Keratinocyte (primary cell): ENCODE measurements at regions not wholly inside any gene's neighbourhood (a gene's known extent, or its start where the extent isn't known, plus 50 kb on each side); places are given as distances from the start of the nearest gene placed in this dataset.

Experiments used
- DNase-seq: peaks from one replicate; pipeline ENCODE4 v3.0.0-alpha.2; 2011; ENCODE audit warnings: low read depth, missing footprints, low spot score
- FAIRE-seq: peaks from 2 replicates; lab custom pipeline; 2011; peaks lifted over from hg19 to GRCh38; lab: Jason Lieb, UNC
- H2AFZ ChIP-seq: 2 replicates; pipeline ENCODE4 v1.6.0; 2012; ENCODE audit warnings: low read length, control low read depth, inconsistent platforms; ENCODE audit not compliant: control insufficient read depth
- H3K27ac ChIP-seq: 2 replicates; pipeline ENCODE4 v1.5.1; 2011; ENCODE audit warnings: low read length; ENCODE audit not compliant: control insufficient read depth, insufficient read depth
- H3K27me3 ChIP-seq: 3 replicates; pipeline ENCODE4 v1.6.0; 2011; ENCODE audit warnings: low read length; ENCODE audit not compliant: control insufficient read depth, insufficient read depth; ENCODE audit errors: extremely low read depth
- H3K36me3 ChIP-seq, 2 experiments: 2 replicates in 1 of 2; 3 replicates in 1 of 2; pipeline ENCODE4 v1.5.1; 2011; ENCODE audit warnings: low read length in 2 of 2, mild to moderate bottlenecking in 1 of 2; ENCODE audit not compliant: control insufficient read depth in 2 of 2, insufficient read depth in 2 of 2; ENCODE audit errors: extremely low read depth in 1 of 2
- H3K4me1 ChIP-seq: 3 replicates; pipeline ENCODE4 v1.5.1; 2011; ENCODE audit warnings: low read length; ENCODE audit not compliant: control insufficient read depth, insufficient read depth; ENCODE audit errors: extremely low read depth
- H3K4me2 ChIP-seq: 3 replicates; pipeline ENCODE4 v1.6.0; 2011; ENCODE audit warnings: low read depth, low read length; ENCODE audit not compliant: control insufficient read depth, insufficient read depth; ENCODE audit errors: extremely low read depth
- H3K4me3 ChIP-seq, 3 experiments: fragments of 200-600 bp in 1 of 3; sonication (generic) in 1 of 3; 2 replicates in 2 of 3; 3 replicates in 1 of 3; pipeline ENCODE4 v1.5.1; 2011 to 2016; ENCODE audit warnings: low read length in 3 of 3, mild to moderate bottlenecking in 3 of 3, control low read depth in 2 of 3, inconsistent platforms in 1 of 3, low read depth in 1 of 3, mixed read lengths in 1 of 3, mixed run types in 1 of 3, moderate library complexity in 1 of 3; ENCODE audit not compliant: control insufficient read depth in 2 of 3, insufficient read depth in 2 of 3; ENCODE audit errors: extremely low read depth in 1 of 3
- H3K79me2 ChIP-seq: 2 replicates; pipeline ENCODE4 v1.6.0; 2012; ENCODE audit warnings: low read length; ENCODE audit not compliant: control insufficient read depth, insufficient read depth
- H3K9ac ChIP-seq: 3 replicates; pipeline ENCODE4 v1.6.0; 2011; ENCODE audit warnings: low read length; ENCODE audit not compliant: control insufficient read depth, insufficient read depth; ENCODE audit errors: extremely low read depth
- H3K9me1 ChIP-seq: 3 replicates; pipeline ENCODE4 v1.6.0; 2011; ENCODE audit warnings: low read length; ENCODE audit not compliant: control insufficient read depth, insufficient read depth; ENCODE audit errors: extremely low read depth
- H3K9me3 ChIP-seq: 2 replicates; pipeline ENCODE4 v1.5.1; 2012; ENCODE audit warnings: low read depth, low read length; ENCODE audit not compliant: control insufficient read depth
- H4K20me1 ChIP-seq: 3 replicates; pipeline ENCODE4 v1.6.0; 2011; ENCODE audit warnings: low read length; ENCODE audit not compliant: control insufficient read depth, insufficient read depth; ENCODE audit errors: extremely low read depth
- EZH2 ChIP-seq: IDR thresholded peaks from one replicate; pipeline ENCODE4 v1.6.1; 2012; ENCODE audit warnings: inconsistent platforms, mild to moderate bottlenecking, low read length, moderate library complexity
- dilution Hi-C: fragments of 300-500 bp; cut with MboI; formaldehyde crosslinking; loops from one replicate; pipeline ENCODE4 v1.7.0; 2020; ENCODE audit warnings: low sequenced_read_pairs; ENCODE audit not compliant: extremely low pct_ligation_motif_present
- TF ChIP-seq, protein P1 (sequence below), 3 experiments: IDR thresholded peaks in 1 of 3; conservative IDR thresholded peaks in 1 of 3; optimal IDR thresholded peaks in 1 of 3; 2 replicates in 2 of 3; 3 replicates in 1 of 3; pipeline versions ENCODE3 to v1.5.1; 2011; ENCODE audit warnings: low read length in 3 of 3, mild to moderate bottlenecking in 3 of 3, moderate library complexity in 2 of 3, control low read depth in 1 of 3, inconsistent platforms in 1 of 3; ENCODE audit not compliant: insufficient read depth in 2 of 3; ENCODE audit errors: extremely low read depth in 1 of 3

DNA sequence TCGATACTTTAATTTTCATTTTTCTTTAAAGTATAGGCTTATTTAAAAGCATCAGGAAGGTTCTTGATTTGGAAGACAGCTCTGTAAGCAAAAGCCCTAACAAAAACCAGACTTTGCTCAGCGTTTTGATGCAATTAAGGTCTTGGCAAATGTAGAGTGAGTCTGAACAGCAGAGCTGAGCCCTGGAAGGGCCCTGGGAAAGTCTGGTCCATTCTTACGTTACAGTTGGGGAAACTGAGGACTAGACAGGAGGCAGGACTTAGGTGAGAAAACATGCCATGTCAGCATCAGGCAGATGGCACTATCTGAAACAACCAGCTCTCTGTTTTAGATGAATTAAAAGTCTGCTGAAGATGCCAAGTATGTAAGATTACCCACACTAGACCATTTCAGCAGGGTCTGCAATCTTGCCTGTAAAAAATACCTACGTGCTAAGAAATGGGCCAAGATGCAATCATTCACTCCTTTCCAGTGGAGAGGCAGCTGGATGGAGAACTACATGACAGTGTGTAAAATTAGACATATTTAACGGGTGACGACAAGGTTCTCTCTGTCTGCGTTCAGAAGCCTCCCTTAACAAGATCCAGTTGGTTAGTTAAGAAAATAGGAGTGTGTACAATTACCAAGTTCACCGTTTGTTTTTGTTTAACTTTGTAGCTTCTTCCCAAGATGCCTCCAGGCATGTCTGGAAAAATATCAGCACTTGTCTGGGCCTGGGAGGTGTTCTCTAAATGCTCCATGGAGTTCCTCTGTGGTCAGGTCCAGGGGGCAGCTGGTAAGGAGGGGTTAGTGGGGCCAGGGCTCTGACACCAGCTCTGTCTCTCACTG is 502.3 kb upstream of the ZMIZ1 start:
- no peaks in the 10 kb centered on the region for H3K9me1 ChIP-seq
- no peaks in the 10 kb centered on the region for H3K79me2 ChIP-seq
- H3K4me3 ChIP-seq: no peak overlapping the region
- H3K27me3 ChIP-seq: peaks cover 10% of the 10 kb centered on the region
- no peaks in the 10 kb centered on the region for H3K36me3 ChIP-seq
- no peak overlapping the region for H3K27ac ChIP-seq
- H4K20me1 ChIP-seq: no peaks in the 10 kb centered on the region
- DNase-seq (no peak), FAIRE-seq (no peak)
- dilution Hi-C loops: no loop called here
- no peaks in the 10 kb centered on the region for H3K9me3 ChIP-seq
- H2AFZ ChIP-seq: no peak overlapping the region
- no peak overlapping the region for H3K4me2 ChIP-seq
- no peaks in the 10 kb centered on the region for H3K4me1 ChIP-seq
- TF ChIP-seq, protein P1, sequence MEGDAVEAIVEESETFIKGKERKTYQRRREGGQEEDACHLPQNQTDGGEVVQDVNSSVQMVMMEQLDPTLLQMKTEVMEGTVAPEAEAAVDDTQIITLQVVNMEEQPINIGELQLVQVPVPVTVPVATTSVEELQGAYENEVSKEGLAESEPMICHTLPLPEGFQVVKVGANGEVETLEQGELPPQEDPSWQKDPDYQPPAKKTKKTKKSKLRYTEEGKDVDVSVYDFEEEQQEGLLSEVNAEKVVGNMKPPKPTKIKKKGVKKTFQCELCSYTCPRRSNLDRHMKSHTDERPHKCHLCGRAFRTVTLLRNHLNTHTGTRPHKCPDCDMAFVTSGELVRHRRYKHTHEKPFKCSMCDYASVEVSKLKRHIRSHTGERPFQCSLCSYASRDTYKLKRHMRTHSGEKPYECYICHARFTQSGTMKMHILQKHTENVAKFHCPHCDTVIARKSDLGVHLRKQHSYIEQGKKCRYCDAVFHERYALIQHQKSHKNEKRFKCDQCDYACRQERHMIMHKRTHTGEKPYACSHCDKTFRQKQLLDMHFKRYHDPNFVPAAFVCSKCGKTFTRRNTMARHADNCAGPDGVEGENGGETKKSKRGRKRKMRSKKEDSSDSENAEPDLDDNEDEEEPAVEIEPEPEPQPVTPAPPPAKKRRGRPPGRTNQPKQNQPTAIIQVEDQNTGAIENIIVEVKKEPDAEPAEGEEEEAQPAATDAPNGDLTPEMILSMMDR (optimal IDR thresholded peaks at IDR 0.05 in 1 of 3, IDR thresholded peaks at IDR 0.05 in 1 of 3, conservative IDR thresholded peaks at IDR 0.05 in 1 of 3; ENCODE audit: extremely low read depth in 1 of 3, insufficient read depth in 2 of 3, low read length in 3 of 3): no peak
- no peak for TF ChIP-seq EZH2
- no peak overlapping the region for H3K9ac ChIP-seq

DNA sequence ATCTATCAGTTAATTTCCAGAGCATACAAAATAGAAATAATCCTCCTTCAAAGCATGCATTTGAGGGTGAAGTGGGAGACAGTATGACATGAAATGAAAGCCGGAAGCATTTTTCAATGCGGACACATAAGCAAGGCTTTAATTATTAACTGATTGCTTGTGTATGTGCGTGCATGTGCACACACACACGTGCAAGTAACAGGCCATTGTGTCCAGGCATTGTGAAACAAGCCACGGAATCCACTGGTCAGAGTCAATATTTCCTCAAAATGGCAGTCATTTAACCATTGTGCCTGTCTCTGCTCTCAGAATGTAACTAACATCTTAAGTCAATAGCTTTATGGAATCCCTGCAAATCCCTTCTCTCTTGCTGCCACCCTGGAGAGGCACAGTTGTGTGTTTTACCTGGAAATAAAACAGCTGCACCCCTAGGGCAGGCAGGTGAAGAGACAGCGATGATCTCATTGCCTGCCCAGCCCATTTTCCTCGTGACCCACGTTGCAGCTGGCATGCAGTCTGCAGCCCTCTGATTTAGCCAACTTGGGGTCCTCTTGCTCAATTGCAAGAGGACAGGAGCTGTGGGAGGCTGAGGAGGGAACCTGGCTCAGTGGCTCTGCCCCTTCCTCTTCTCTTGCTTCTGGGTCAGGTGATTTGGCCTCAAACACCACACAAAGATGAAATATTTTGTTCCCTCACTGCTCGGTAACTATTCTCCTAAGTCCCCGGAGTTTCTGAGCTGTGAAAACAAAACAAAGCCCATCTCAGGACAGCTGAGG is 500.9 kb upstream of the ZMIZ1 start:
- TF ChIP-seq EZH2: no peak
- TF ChIP-seq, protein P1 (optimal IDR thresholded peaks at IDR 0.05 in 1 of 3, IDR thresholded peaks at IDR 0.05 in 1 of 3, conservative IDR thresholded peaks at IDR 0.05 in 1 of 3; ENCODE audit: extremely low read depth in 1 of 3, insufficient read depth in 2 of 3, low read length in 3 of 3): no peak
- Histone ChIP-seq H2AFZ (no peak overlapping the region), H3K27ac (no peak overlapping the region), H3K4me2 (no peak overlapping the region), H3K9me1 (no peaks in the 10 kb centered on the region), H3K9ac (no peak overlapping the region), H3K79me2 (no peaks in the 10 kb centered on the region), H3K9me3 (no peaks in the 10 kb centered on the region), H3K36me3 (no peaks in the 10 kb centered on the region), H3K4me3 (no peak overlapping the region), H3K4me1 (no peaks in the 10 kb centered on the region), H4K20me1 (no peaks in the 10 kb centered on the region), H3K27me3 (peaks cover 10% of the 10 kb centered on the region)
- DNase-seq: no peak
- dilution Hi-C loops: no loop called here
- no peak for FAIRE-seq
